Rectal smooth muscle tissue (tissue), 1 donor: ENCODE measurements at regions not wholly inside any gene's neighbourhood (a gene's known extent, or its start where the extent isn't known, plus 50 kb on each side); places are given as distances from the start of the nearest gene placed in this dataset.

Source experiments
- H3K27ac ChIP-seq: one replicate; pipeline ENCODE4 v1.7.0; 2013; ENCODE audit warnings: low read depth, low read length, inconsistent platforms
- H3K27me3 ChIP-seq: one replicate; pipeline ENCODE4 v1.7.0; 2013; ENCODE audit warnings: low read length; ENCODE audit not compliant: control insufficient read depth, insufficient read depth
- H3K36me3 ChIP-seq: one replicate; pipeline ENCODE4 v1.7.0; 2013; ENCODE audit warnings: low read length; ENCODE audit not compliant: control insufficient read depth, insufficient read depth
- H3K4me1 ChIP-seq: one replicate; pipeline ENCODE4 v1.7.0; 2013; ENCODE audit warnings: low read length; ENCODE audit not compliant: control insufficient read depth, insufficient read depth
- H3K4me3 ChIP-seq: one replicate; pipeline ENCODE4 v1.7.0; 2013; ENCODE audit warnings: low read length
- H3K9ac ChIP-seq: one replicate; pipeline ENCODE4 v1.7.0; 2013; ENCODE audit warnings: low read length

DNA sequence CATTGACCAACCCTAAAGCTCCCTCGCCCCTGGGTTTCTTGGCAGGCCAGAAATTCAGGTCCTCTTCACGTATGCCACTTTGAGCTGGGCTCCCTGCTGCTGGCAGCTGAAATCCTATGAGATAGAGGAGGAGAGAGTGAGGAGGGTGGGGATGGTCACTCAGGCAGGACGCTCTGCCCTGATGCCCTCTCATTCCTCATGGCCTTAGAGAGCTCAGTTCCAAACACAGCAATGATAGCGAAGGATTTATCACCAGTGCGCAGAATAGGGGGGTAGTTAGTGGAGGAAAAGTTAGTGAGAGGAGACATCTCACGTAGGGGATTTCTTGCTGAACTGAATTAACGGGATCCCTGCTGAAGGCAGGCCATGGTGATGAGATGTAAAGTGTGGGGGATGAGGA lies 84.2 kb upstream of the PMEPA1 start:
- Histone ChIP-seq H3K27ac (no peak overlapping the region), H3K27me3 (no peaks in the 10 kb centered on the region), H3K4me3 (no peak overlapping the region), H3K36me3 (no peaks in the 10 kb centered on the region), H3K4me1 (no peaks in the 10 kb centered on the region), H3K9ac (no peak overlapping the region)

- Histone ChIP-seq H3K4me3 (no peak overlapping the region), H3K9ac (no peak overlapping the region), H3K27me3 (no peaks in the 10 kb centered on the region), H3K27ac (no peak overlapping the region), H3K4me1 (no peaks in the 10 kb centered on the region), H3K36me3 (no peaks in the 10 kb centered on the region)
These were observed 83.6 kb upstream of the PMEPA1 start for GRCh38 chr20:57793421-57793820.

GRCh38 chr20:57792386-57793080 lies 82.7 kb upstream of the PMEPA1 start:
- H3K4me1 ChIP-seq: no peaks in the 10 kb centered on the region

DNA sequence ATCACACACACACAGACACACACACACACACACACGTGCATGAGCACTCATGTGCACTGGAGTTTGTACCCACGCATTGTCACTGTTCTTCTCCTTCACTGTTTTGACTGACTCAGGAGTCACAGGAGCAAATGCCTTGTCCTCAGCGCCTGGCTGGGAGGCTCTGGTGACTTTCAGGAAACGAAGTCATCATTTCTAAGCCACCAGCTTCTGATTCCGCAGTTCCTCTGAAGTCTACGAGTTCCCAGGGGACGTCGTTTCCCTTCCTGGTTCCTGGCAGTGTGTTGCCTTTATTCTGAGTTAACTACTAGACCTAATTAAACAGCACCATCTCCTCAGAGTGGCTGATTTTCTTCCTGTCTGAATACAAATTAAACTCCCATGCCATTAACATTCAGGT lies 82.2 kb upstream of the PMEPA1 start:
- Histone ChIP-seq H3K27me3 (no peaks in the 10 kb centered on the region), H3K27ac (no peak overlapping the region), H3K4me1 (no peaks in the 10 kb centered on the region), H3K9ac (no peak overlapping the region), H3K4me3 (no peak overlapping the region), H3K36me3 (no peaks in the 10 kb centered on the region)

More at GRCh38 chr20:57792386-57793080, 82.7 kb upstream of the PMEPA1 start:
- H3K36me3 ChIP-seq: no peaks in the 10 kb centered on the region
- no peak overlapping the region for H3K27ac ChIP-seq
- no peaks in the 10 kb centered on the region for H3K27me3 ChIP-seq
- no peak overlapping the region for H3K4me3 ChIP-seq
- H3K9ac ChIP-seq: no peak overlapping the region

DNA sequence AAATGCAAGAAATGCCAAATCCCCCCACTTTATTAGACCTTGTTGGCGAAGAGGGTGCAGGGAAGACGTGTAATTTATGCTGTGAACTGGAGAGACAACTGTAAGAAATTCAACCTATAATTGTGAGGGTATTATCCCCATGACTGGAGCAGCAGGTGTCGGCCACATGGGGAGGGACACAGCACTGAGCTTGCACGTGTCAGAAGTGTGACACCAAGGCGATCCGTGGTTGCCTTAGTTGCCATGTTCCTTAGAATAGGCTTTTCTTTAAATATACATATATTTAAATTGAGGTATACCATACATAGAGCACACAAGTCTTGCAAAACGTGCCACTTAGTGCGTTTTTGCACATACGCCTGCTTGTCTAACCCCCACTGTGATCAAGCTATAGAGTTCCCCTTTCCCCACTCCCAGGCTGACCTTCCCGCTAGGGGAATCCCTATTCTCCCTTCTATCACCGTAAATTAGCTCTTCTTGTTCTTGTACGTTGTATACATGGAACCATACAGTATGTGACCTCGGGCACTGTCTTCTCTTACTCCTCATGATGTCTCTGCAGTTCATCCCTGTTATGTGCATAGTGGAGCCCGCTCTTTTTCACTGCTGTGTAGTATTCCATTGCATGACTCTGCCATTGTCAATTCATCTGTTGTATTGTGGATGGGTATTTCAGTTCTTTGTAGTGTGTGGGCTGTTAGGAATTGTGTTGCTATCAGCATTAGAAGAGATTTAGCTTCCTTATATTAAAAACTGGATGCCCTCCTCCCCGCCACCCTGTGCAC lies 81.6 kb upstream of the PMEPA1 start:
- Histone ChIP-seq H3K4me3 (no peak overlapping the region), H3K27ac (no peak overlapping the region)

GRCh38 chr20:57790176-57790575 lies 80.4 kb upstream of the PMEPA1 start:
- Histone ChIP-seq H3K4me3 (no peak overlapping the region), H3K36me3 (no peaks in the 10 kb centered on the region), H3K4me1 (no peaks in the 10 kb centered on the region), H3K9ac (no peak overlapping the region), H3K27ac (no peak overlapping the region), H3K27me3 (no peaks in the 10 kb centered on the region)

More for the DNA sequence above, 81.6 kb upstream of the PMEPA1 start:
- Histone ChIP-seq H3K27me3 (no peaks in the 10 kb centered on the region), H3K36me3 (no peaks in the 10 kb centered on the region), H3K4me1 (no peaks in the 10 kb centered on the region), H3K9ac (no peak overlapping the region)

GRCh38 chr20:57788936-57789613 lies 79.3 kb upstream of the PMEPA1 start:
- H3K27ac ChIP-seq: no peak overlapping the region
- no peaks in the 10 kb centered on the region for H3K4me1 ChIP-seq
- H3K9ac ChIP-seq: no peak overlapping the region

GRCh38 chr20:57787990-57788781 lies 78.4 kb upstream of the PMEPA1 start:
- no peaks in the 10 kb centered on the region for H3K27me3 ChIP-seq
- no peak overlapping the region for H3K27ac ChIP-seq
- no peaks in the 10 kb centered on the region for H3K4me1 ChIP-seq

More at GRCh38 chr20:57788936-57789613, 79.3 kb upstream of the PMEPA1 start:
- Histone ChIP-seq H3K4me3 (no peak overlapping the region), H3K36me3 (no peaks in the 10 kb centered on the region), H3K27me3 (no peaks in the 10 kb centered on the region)

GRCh38 chr20:57787151-57787989 lies 77.6 kb upstream of the PMEPA1 start:
- no peaks in the 10 kb centered on the region for H3K27me3 ChIP-seq
- no peaks in the 10 kb centered on the region for H3K36me3 ChIP-seq
- no peaks in the 10 kb centered on the region for H3K4me1 ChIP-seq
- H3K4me3 ChIP-seq: no peak overlapping the region
- no peak overlapping the region for H3K27ac ChIP-seq
- no peak overlapping the region for H3K9ac ChIP-seq

More at GRCh38 chr20:57787990-57788781, 78.4 kb upstream of the PMEPA1 start:
- Histone ChIP-seq H3K9ac (no peak overlapping the region), H3K36me3 (no peaks in the 10 kb centered on the region), H3K4me3 (no peak overlapping the region)

DNA sequence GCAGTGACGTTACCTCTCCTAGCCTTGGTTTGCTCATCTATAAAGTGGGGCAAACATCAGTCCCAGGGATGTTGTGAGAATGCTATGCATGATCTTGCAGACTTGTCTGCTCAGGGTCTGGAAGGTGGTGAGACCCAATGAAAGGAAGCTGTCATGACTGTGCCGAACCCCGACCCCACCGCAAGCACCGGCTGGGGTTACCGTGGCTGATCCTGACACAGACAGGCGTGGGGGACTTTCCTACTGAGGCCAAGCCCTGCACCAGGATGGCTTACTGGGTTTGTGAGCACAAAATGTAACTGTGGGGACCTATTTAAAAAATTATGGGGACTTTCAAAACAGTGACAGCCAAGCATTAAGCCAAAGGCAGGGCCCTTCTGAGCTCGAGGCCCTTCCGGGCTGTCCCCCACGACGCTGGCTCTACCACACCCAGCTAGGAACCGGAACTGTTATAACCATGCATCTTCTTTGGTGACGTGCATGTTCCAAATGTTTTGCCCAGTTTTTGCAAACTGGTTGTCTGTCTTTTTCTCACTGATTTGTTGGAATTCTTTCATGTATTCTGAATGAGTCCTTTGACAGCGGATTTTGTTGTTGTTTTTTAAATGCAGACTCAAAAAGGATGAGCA lies 76.6 kb upstream of the PMEPA1 start:
- H3K27ac ChIP-seq: no peak overlapping the region
- H3K4me3 ChIP-seq: no peak overlapping the region
- H3K27me3 ChIP-seq: no peaks in the 10 kb centered on the region
- no peaks in the 10 kb centered on the region for H3K36me3 ChIP-seq
- H3K9ac ChIP-seq: no peak overlapping the region
- no peaks in the 10 kb centered on the region for H3K4me1 ChIP-seq

- H3K36me3 ChIP-seq: no peaks in the 10 kb centered on the region
- no peak overlapping the region for H3K4me3 ChIP-seq
- no peaks in the 10 kb centered on the region for H3K4me1 ChIP-seq
- H3K9ac ChIP-seq: no peak overlapping the region
- no peak overlapping the region for H3K27ac ChIP-seq
- no peaks in the 10 kb centered on the region for H3K27me3 ChIP-seq
These were observed 75.9 kb upstream of the PMEPA1 start for GRCh38 chr20:57785720-57786119.
